ENCODE measurements at regions not wholly inside any gene's neighbourhood (a gene's known extent, or its start where the extent isn't known, plus 50 kb on each side); places are given as distances from the start of the nearest gene placed in this dataset.

DNA sequence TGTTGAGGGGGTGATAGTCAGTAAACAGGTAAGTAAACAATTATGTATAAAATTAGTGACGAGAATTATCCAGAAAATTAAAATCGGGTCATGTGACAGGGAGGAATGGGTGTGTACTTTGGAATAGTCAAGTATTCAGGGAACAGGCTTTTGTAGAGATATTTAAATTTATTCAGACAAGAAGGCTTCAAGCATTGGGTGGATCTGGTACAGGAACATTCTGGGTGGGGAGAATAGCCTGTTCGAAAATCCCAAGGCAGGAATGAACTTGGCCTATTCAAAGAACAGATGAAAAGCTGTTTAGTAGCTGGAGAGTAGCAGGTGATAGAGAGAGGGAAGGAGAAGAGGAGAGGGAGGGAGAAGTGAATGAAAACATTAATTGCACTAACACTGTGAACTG lies 448.9 kb upstream of the FZD8 start:
- TF ChIP-seq, protein P1, sequence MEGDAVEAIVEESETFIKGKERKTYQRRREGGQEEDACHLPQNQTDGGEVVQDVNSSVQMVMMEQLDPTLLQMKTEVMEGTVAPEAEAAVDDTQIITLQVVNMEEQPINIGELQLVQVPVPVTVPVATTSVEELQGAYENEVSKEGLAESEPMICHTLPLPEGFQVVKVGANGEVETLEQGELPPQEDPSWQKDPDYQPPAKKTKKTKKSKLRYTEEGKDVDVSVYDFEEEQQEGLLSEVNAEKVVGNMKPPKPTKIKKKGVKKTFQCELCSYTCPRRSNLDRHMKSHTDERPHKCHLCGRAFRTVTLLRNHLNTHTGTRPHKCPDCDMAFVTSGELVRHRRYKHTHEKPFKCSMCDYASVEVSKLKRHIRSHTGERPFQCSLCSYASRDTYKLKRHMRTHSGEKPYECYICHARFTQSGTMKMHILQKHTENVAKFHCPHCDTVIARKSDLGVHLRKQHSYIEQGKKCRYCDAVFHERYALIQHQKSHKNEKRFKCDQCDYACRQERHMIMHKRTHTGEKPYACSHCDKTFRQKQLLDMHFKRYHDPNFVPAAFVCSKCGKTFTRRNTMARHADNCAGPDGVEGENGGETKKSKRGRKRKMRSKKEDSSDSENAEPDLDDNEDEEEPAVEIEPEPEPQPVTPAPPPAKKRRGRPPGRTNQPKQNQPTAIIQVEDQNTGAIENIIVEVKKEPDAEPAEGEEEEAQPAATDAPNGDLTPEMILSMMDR (IDR thresholded peaks at IDR 0.05 in 2 of 3, conservative IDR thresholded peaks at IDR 0.05 in 1 of 3; ENCODE audit: borderline replicate concordance in 1 of 3, insufficient read depth in 1 of 3, low read depth in 2 of 3, low read length in 2 of 3): no peak
- TF ChIP-seq, protein P2, sequence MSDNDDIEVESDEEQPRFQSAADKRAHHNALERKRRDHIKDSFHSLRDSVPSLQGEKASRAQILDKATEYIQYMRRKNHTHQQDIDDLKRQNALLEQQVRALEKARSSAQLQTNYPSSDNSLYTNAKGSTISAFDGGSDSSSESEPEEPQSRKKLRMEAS (IDR thresholded peaks at IDR 0.05): no peak
- TF ChIP-seq POLR2A (IDR thresholded peaks at IDR 0.05; ENCODE audit: borderline replicate concordance, extremely low read depth, insufficient read depth, insufficient read length) (no peak), EZH2 (IDR thresholded peaks at IDR 0.05) (no peak), RAD21 (IDR thresholded peaks at IDR 0.05; ENCODE audit: low read depth) (no peak), ZNF274 (IDR thresholded peaks at IDR 0.05; ENCODE audit: low read depth, low read length) (no peak), JUND (IDR thresholded peaks at IDR 0.05) (no peak)
- TF ChIP-seq, protein P3, sequence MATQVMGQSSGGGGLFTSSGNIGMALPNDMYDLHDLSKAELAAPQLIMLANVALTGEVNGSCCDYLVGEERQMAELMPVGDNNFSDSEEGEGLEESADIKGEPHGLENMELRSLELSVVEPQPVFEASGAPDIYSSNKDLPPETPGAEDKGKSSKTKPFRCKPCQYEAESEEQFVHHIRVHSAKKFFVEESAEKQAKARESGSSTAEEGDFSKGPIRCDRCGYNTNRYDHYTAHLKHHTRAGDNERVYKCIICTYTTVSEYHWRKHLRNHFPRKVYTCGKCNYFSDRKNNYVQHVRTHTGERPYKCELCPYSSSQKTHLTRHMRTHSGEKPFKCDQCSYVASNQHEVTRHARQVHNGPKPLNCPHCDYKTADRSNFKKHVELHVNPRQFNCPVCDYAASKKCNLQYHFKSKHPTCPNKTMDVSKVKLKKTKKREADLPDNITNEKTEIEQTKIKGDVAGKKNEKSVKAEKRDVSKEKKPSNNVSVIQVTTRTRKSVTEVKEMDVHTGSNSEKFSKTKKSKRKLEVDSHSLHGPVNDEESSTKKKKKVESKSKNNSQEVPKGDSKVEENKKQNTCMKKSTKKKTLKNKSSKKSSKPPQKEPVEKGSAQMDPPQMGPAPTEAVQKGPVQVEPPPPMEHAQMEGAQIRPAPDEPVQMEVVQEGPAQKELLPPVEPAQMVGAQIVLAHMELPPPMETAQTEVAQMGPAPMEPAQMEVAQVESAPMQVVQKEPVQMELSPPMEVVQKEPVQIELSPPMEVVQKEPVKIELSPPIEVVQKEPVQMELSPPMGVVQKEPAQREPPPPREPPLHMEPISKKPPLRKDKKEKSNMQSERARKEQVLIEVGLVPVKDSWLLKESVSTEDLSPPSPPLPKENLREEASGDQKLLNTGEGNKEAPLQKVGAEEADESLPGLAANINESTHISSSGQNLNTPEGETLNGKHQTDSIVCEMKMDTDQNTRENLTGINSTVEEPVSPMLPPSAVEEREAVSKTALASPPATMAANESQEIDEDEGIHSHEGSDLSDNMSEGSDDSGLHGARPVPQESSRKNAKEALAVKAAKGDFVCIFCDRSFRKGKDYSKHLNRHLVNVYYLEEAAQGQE (IDR thresholded peaks at IDR 0.05; ENCODE audit: low read depth): no peak
